Endodermal cell (in vitro differentiated cells): ENCODE measurements at regions not wholly inside any gene's neighbourhood (a gene's known extent, or its start where the extent isn't known, plus 50 kb on each side); places are given as distances from the start of the nearest gene placed in this dataset.

ENCODE experiments used
- DNase-seq: peaks from one replicate; pipeline ENCODE4 v3.0.0-alpha.2; 2017
- H3K27ac ChIP-seq: 2 replicates; pipeline ENCODE4 v1.5.1; 2013; ENCODE audit warnings: mild to moderate bottlenecking, low read depth, low read length, moderate library complexity
- H3K27me3 ChIP-seq: 2 replicates; pipeline ENCODE4 v1.6.1; 2013; ENCODE audit warnings: mild to moderate bottlenecking, low read length, moderate library complexity; ENCODE audit not compliant: insufficient read depth, control insufficient read depth, poor library complexity, severe bottlenecking
- H3K36me3 ChIP-seq: 2 replicates; pipeline ENCODE4 v1.7.0; 2013; ENCODE audit warnings: mild to moderate bottlenecking, low read length, moderate library complexity; ENCODE audit not compliant: control insufficient read depth, insufficient read depth
- H3K4me1 ChIP-seq: one replicate; pipeline ENCODE4 v1.7.0; 2013; ENCODE audit warnings: low read length; ENCODE audit not compliant: control insufficient read depth, insufficient read depth
- H3K4me3 ChIP-seq: 2 replicates; pipeline ENCODE4 v1.5.1; 2013; ENCODE audit warnings: mild to moderate bottlenecking, low read length, moderate library complexity
- H3K9ac ChIP-seq: 2 replicates; pipeline ENCODE4 v1.6.1; 2013; ENCODE audit warnings: mild to moderate bottlenecking, low read length, moderate library complexity; ENCODE audit not compliant: poor library complexity, severe bottlenecking; ENCODE audit errors: extremely low read depth
- H3K9me3 ChIP-seq: 2 replicates; pipeline ENCODE4 v1.6.1; 2013; ENCODE audit warnings: mild to moderate bottlenecking, low read length, moderate library complexity; ENCODE audit not compliant: control insufficient read depth
- H3K27ac Mint-ChIP-seq: 2 replicates; pipeline ENCODE4 v1.8.0; 2020; ENCODE audit warnings: mixed read lengths
- H3K27me3 Mint-ChIP-seq: 2 replicates; pipeline ENCODE4 v1.8.0; 2021; ENCODE audit warnings: mild to moderate bottlenecking, mixed read lengths; ENCODE audit not compliant: insufficient read depth
- H3K36me3 Mint-ChIP-seq: 2 replicates; pipeline ENCODE4 v1.8.0; 2020; ENCODE audit warnings: low read depth, mixed read lengths
- H3K4me1 Mint-ChIP-seq: 2 replicates; pipeline ENCODE4 v1.8.0; 2020; ENCODE audit warnings: mixed read lengths
- H3K4me3 Mint-ChIP-seq: 2 replicates; pipeline ENCODE4 v1.8.0; 2020; ENCODE audit warnings: mild to moderate bottlenecking, moderate library complexity, mixed read lengths
- H3K9me3 Mint-ChIP-seq: 2 replicates; pipeline ENCODE4 v1.8.0; 2020; ENCODE audit warnings: mild to moderate bottlenecking, mixed read lengths
- CTCF ChIP-seq: fragments of 200-600 bp; sonication (generic); conservative IDR thresholded peaks from 2 replicates; pipeline ENCODE4 v1.5.0; 2021; ENCODE audit warnings: antibody characterized with exemption, mild to moderate bottlenecking
- WGBS, 2 experiments: methylation state at CpG; one replicate each; pipeline versions ENCODE4 v1.1.5 to v1.1.7; 2013; ENCODE audit warnings: missing lambda C conversion rate in 2 of 2, mixed read lengths in 1 of 2; ENCODE audit not compliant: insufficient coverage in 1 of 2, insufficient read length in 1 of 2; 5-methylcytosine and 5-hydroxymethylcytosine counted together

DNA sequence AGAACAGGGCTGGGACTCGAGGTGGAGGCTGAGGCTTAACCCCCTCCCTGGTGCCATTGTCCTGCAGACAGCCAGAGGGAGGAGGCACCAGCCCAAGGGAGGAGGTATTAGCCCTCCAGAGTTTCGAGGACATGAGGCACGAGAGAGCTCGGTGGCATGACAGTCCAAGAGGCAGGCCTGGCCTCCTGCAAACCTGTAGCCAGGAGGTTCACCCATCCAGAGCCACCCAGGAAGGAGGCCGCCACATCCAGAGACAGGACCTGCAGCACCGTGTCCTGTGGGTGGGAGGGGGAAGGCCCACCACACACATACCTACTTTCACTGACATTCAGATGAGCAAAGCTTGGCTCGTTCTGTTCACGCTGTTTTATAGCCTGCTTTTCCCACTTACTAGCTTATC lies 75.2 kb upstream of the ADAMTS2 start:
- no peaks in the 10 kb centered on the region for H3K36me3 Mint-ChIP-seq
- H3K27ac ChIP-seq = no peak overlapping the region
- H3K4me3 ChIP-seq = no peak overlapping the region
- H3K9ac ChIP-seq = no peak overlapping the region
- H3K4me1 Mint-ChIP-seq = no peaks in the 10 kb centered on the region
- H3K27ac Mint-ChIP-seq = no peak overlapping the region
- no peaks in the 10 kb centered on the region for H3K27me3 ChIP-seq
- no peaks in the 10 kb centered on the region for H3K9me3 Mint-ChIP-seq
- TF ChIP-seq CTCF = no peak
- WGBS, 2 experiments = 74% methylated on average over 6 to 8 of the region's 8 CpGs
- H3K4me1 ChIP-seq = no peaks in the 10 kb centered on the region
- peak; percentile 22 for DNase-seq
- H3K9me3 ChIP-seq = no peaks in the 10 kb centered on the region
- H3K27me3 Mint-ChIP-seq = peaks cover 3% of the 10 kb centered on the region
- no peaks in the 10 kb centered on the region for H3K36me3 ChIP-seq
- no peak overlapping the region for H3K4me3 Mint-ChIP-seq

- H3K36me3 ChIP-seq = no peaks in the 10 kb centered on the region
- no peaks in the 10 kb centered on the region for H3K27me3 ChIP-seq
- H3K27ac ChIP-seq = no peak overlapping the region
- no peak overlapping the region for H3K4me3 Mint-ChIP-seq
- H3K9me3 Mint-ChIP-seq = no peaks in the 10 kb centered on the region
- DNase-seq = peak; percentile 32
- H3K27ac Mint-ChIP-seq = no peak overlapping the region
- 89 to 100% methylated on average over 9 to 11 of the region's 11 CpGs for WGBS, 2 experiments
- no peak overlapping the region for H3K4me3 ChIP-seq
- no peaks in the 10 kb centered on the region for H3K9me3 ChIP-seq
- no peak overlapping the region for H3K9ac ChIP-seq
- H3K4me1 ChIP-seq = no peaks in the 10 kb centered on the region
- no peaks in the 10 kb centered on the region for H3K4me1 Mint-ChIP-seq
- H3K27me3 Mint-ChIP-seq = peaks cover 3% of the 10 kb centered on the region
- no peak for TF ChIP-seq CTCF
- H3K36me3 Mint-ChIP-seq = no peaks in the 10 kb centered on the region
These were observed 73.7 kb upstream of the ADAMTS2 start for GRCh38 chr5:179418972-179419371.

DNA sequence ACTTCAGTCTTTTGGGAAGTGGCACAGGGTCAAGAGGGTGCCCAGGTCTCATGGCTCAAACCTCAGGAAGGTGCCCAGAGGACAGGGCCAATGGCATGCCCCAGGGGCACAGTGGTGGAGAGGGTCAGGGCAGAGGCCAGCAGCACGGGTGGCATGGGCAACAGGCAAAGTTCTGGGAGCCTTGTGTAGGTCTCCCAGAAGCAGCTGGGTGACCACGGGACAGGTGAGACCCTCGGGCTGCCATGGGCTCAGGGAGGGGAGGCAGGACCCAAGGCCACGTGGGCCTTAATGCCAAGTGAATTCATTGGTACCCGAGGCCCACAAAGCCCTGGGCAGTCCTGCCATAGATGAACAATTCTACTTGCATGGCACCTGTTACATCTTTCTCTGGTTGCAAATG lies 72.4 kb upstream of the ADAMTS2 start:
- Mint-ChIP-seq H3K27me3 (peaks cover 3% of the 10 kb centered on the region), H3K36me3 (no peaks in the 10 kb centered on the region), H3K4me3 (no peak overlapping the region), H3K4me1 (no peaks in the 10 kb centered on the region), H3K27ac (no peak overlapping the region), H3K9me3 (peaks cover 4% of the 10 kb centered on the region)
- no peak overlapping the region for H3K4me3 ChIP-seq
- DNase-seq = peak; percentile 28
- H3K27ac ChIP-seq = no peak overlapping the region
- no peak overlapping the region for H3K9ac ChIP-seq
- H3K27me3 ChIP-seq = no peaks in the 10 kb centered on the region
- no peaks in the 10 kb centered on the region for H3K4me1 ChIP-seq
- no peak for TF ChIP-seq CTCF
- WGBS, 2 experiments = 84 to 96% methylated on average over 3 to 5 of the region's 5 CpGs
- no peaks in the 10 kb centered on the region for H3K36me3 ChIP-seq
- no peaks in the 10 kb centered on the region for H3K9me3 ChIP-seq
